CD4-positive, alpha-beta memory T cell (primary cell): ENCODE measurements at regions not wholly inside any gene's neighbourhood (a gene's known extent, or its start where the extent isn't known, plus 50 kb on each side); places are given as distances from the start of the nearest gene placed in this dataset.
A peak's percentile ranks its signal among the peaks of the same experiment; 100 is the strongest.
"Not testable (repeated sequence)": the region's sequence is repeated elsewhere in the genome, so short reads cannot be mapped to it uniquely, and the experiment has no call there.

ENCODE experiments used
- CTCF ChIA-PET: fragments of 350-600 bp; sonication (Branson Sonifier 250); formaldehyde crosslinking; loops from one replicate; lab custom pipeline; 2021; ENCODE audit warnings: inconsistent platforms; ENCODE audit not compliant: partially characterized antibody; lab: Charles Lee
- POLR2A ChIA-PET: fragments of 350-600 bp; sonication (Branson Sonifier 250); formaldehyde crosslinking; loops from one replicate; lab custom pipeline; 2021; ENCODE audit not compliant: partially characterized antibody; lab: Charles Lee
- DNase-seq, 5 donors: peaks; one replicate each; pipeline versions ENCODE4 v3.0.0 to v3.0.0-alpha.2; 2020 to 2022; ENCODE audit warnings: mixed read lengths in 1 of 5
- H3K27ac ChIP-seq: one replicate; pipeline ENCODE4 v1.7.0; 2013; ENCODE audit warnings: low read depth, low read length
- H3K27me3 ChIP-seq: 2 replicates; pipeline ENCODE4 v1.7.0; 2013; ENCODE audit warnings: mild to moderate bottlenecking, low read length, moderate library complexity; ENCODE audit not compliant: insufficient read depth
- H3K36me3 ChIP-seq: 2 replicates; pipeline ENCODE4 v1.7.0; 2013; ENCODE audit warnings: mild to moderate bottlenecking, low read length, moderate library complexity; ENCODE audit not compliant: insufficient read depth
- H3K4me1 ChIP-seq: 2 replicates; pipeline ENCODE4 v1.7.0; 2013; ENCODE audit warnings: mild to moderate bottlenecking, low read length, moderate library complexity; ENCODE audit not compliant: insufficient read depth
- H3K4me3 ChIP-seq, 2 donors: one replicate each; pipeline ENCODE4 v1.7.0; 2013; ENCODE audit warnings: low read length in 2 of 2, mild to moderate bottlenecking in 1 of 2
- H3K9me3 ChIP-seq, 2 donors: one replicate each; pipeline ENCODE4 v1.7.0; 2013; ENCODE audit warnings: low read length in 2 of 2, control low read depth in 1 of 2; ENCODE audit not compliant: control insufficient read depth in 1 of 2
- H3K27ac Mint-ChIP-seq, 7 donors: one replicate each; pipeline ENCODE4 v1.8.0; 2020 to 2021; ENCODE audit warnings: mixed read lengths in 7 of 7, mild to moderate bottlenecking in 6 of 7, inconsistent platforms in 3 of 7, moderate library complexity in 3 of 7
- H3K27me3 Mint-ChIP-seq, 2 donors: one replicate each; pipeline ENCODE4 v1.8.0; 2020 to 2021; ENCODE audit warnings: mixed read lengths in 2 of 2
- H3K36me3 Mint-ChIP-seq, 2 donors: one replicate each; pipeline ENCODE4 v1.8.0; 2020 to 2021; ENCODE audit warnings: mixed read lengths in 2 of 2, inconsistent platforms in 1 of 2, mild to moderate bottlenecking in 1 of 2
- H3K4me1 Mint-ChIP-seq, 4 donors: one replicate each; pipeline ENCODE4 v1.8.0; 2020 to 2021; ENCODE audit warnings: mixed read lengths in 4 of 4, mild to moderate bottlenecking in 1 of 4
- H3K4me3 Mint-ChIP-seq, 8 donors: one replicate each; pipeline ENCODE4 v1.8.0; 2020 to 2021; ENCODE audit warnings: mixed read lengths in 8 of 8, mild to moderate bottlenecking in 7 of 8, moderate library complexity in 6 of 8, inconsistent platforms in 3 of 8
- H3K9me3 Mint-ChIP-seq, 8 donors: one replicate each; pipeline ENCODE4 v1.8.0; 2020 to 2021; ENCODE audit warnings: mixed read lengths in 8 of 8, mild to moderate bottlenecking in 5 of 8, inconsistent platforms in 3 of 8, moderate library complexity in 1 of 8
- intact Hi-C: fragments of 100-400 bp; cut with micrococcal nuclease; formaldehyde crosslinking; loops from one replicate; pipeline ENCODE4 v1.15.1; 2023

DNA sequence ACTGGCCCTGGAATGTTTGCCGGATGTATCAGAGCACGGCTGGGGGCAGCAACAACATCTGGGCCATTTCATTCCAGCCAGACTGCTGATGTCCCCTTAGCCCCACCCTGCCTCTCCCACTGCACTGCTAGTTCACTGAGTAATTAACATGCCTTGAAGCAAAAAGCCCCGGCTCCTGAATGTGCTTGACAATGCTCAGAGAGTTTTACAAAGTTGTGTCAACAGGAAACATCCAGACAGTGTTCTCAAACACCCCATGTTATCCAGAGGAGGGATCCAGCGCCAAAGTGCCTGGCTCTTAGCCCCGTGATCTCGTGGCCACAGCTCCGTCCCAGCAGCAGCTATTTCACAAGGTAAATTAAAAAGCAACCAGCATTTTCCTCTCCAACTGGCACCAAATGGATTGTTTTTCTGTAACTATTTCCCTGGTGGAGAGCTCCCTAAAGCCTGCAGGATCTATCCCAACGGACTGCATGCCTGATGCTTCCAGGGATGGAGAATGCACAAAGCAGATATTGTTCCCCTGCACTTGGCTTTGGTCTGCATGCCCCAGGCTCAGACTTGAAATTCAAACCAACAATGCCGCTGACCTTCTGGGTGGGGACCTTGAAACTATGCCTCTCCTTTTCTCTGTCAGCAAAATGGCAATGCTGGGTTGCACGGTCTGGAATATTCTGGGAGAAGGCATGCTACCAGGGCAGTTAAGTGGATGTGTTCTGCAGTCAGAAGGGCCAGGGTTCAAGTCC, 115.6 kb upstream of the CDH5 start:
- no peaks in the 10 kb centered on the region for H3K9me3 Mint-ChIP-seq
- H3K27me3 Mint-ChIP-seq: peaks cover 11 to 14% of the 10 kb centered on the region in 2 donors
- H3K27ac Mint-ChIP-seq: no peak overlapping the region
- H3K4me1 Mint-ChIP-seq: no peaks in the 10 kb centered on the region
- Histone ChIP-seq H3K36me3 (no peaks in the 10 kb centered on the region), H3K9me3 (no peaks in the 10 kb centered on the region), H3K27me3 (no peaks in the 10 kb centered on the region), H3K4me1 (no peaks in the 10 kb centered on the region), H3K4me3 (no peak overlapping the region), H3K27ac (no peak overlapping the region)
- no peak overlapping the region for H3K4me3 Mint-ChIP-seq
- ChIA-PET POLR2A (no interaction called here), CTCF (no interaction called here)
- no peak for DNase-seq
- no peaks in the 10 kb centered on the region for H3K36me3 Mint-ChIP-seq
- intact Hi-C loops: no loop called here

DNA sequence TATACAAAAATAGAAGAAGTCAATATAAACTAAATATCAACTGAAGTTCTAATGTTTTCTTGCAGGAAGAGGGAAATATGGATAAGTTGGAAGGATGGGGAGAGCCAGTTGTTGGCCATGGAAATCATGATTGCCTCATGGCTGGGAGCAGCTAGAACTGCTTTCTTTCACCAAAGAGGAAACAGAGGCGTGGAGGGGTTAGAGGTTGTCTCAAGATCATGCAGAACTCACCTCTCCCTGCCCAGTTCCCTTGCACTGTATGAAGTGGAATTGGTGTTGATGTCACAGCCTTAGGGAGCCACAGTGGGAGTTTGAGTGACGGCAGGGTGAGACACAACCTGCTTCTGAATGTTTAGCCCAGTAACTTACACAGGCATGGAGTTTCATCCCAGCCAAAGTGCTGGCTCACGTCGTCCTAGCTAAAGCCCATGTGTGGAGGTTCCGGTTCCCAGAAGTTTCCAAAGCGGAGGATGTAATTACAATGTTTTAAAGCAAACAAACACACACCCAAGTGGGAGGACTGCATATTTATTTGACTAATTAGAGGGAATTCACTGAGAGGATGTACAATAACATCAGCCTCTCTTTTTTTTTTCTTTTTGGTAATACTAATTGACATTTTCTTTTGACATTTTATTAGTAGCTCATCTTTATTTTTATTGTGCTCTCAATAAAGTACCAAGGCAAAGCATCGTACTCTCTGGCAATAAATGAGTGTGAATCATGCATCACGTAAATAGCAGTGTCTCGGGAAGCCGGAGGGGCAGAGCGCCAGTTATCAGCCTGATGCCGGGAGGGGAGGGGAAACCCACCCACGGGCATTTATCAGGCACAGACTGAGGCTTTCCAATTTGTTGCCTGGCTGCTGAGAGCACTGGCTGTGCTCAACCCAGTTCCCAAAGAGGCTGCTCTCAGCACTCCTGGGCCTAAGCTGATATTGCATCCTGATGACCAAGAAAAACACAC, 118.7 kb upstream of the CDH5 start:
- no peaks in the 10 kb centered on the region for H3K4me1 Mint-ChIP-seq
- CTCF ChIA-PET: interaction anchor here (0.7 kb wide), 1 partner anchor 21 kb away, joined by 3 read pairs; no protein-coding TSS in a partner anchor
- H3K36me3 Mint-ChIP-seq: no peaks in the 10 kb centered on the region
- no peak for DNase-seq
- no peaks in the 10 kb centered on the region for H3K4me1 ChIP-seq
- H3K27ac ChIP-seq: no peak overlapping the region
- peak overlapping the region in 1 of 7 donors; percentile 20 for H3K27ac Mint-ChIP-seq
- no peaks in the 10 kb centered on the region for H3K9me3 Mint-ChIP-seq
- no peaks in the 10 kb centered on the region for H3K27me3 ChIP-seq
- peaks cover 4 to 14% of the 10 kb centered on the region in 2 donors for H3K27me3 Mint-ChIP-seq
- intact Hi-C loops: no loop called here
- H3K36me3 ChIP-seq: no peaks in the 10 kb centered on the region
- H3K9me3 ChIP-seq: no peaks in the 10 kb centered on the region
- no peak overlapping the region for H3K4me3 ChIP-seq
- POLR2A ChIA-PET: no interaction called here
- H3K4me3 Mint-ChIP-seq: no peak overlapping the region

DNA sequence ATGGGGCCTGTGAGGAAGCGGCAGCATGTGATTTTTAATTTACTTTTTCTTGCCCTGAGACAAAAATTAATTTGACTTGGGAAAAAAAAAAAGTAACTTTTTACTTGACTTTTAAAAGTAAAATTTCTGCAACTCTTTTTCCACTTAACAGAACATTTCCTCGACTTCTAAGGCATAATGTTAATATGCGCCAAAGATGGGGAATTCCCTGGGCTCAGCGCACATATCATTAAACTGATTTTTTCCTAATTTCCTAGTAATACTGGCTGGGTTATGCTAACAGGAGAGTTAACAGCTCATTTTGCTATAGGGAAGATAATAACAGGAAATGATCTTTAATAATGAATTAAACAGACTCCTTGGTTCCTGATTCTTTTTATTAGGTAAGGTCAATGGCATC, 120.6 kb upstream of the CDH5 start:
- Mint-ChIP-seq H3K27ac (no peak overlapping the region), H3K27me3 (peaks cover 4 to 17% of the 10 kb centered on the region in 2 donors), H3K9me3 (peaks cover 0 to 1% (median 0%) of the 10 kb centered on the region in 8 donors), H3K4me3 (no peak overlapping the region), H3K36me3 (no peaks in the 10 kb centered on the region), H3K4me1 (no peaks in the 10 kb centered on the region)
- no peaks in the 10 kb centered on the region for H3K27me3 ChIP-seq
- no peak for DNase-seq
- H3K27ac ChIP-seq: no peak overlapping the region
- ChIA-PET POLR2A (no interaction called here), CTCF (no interaction called here)
- no peak overlapping the region for H3K4me3 ChIP-seq
- H3K4me1 ChIP-seq: no peaks in the 10 kb centered on the region
- H3K9me3 ChIP-seq: no peaks in the 10 kb centered on the region
- no peaks in the 10 kb centered on the region for H3K36me3 ChIP-seq
- intact Hi-C loops: no loop called here

DNA sequence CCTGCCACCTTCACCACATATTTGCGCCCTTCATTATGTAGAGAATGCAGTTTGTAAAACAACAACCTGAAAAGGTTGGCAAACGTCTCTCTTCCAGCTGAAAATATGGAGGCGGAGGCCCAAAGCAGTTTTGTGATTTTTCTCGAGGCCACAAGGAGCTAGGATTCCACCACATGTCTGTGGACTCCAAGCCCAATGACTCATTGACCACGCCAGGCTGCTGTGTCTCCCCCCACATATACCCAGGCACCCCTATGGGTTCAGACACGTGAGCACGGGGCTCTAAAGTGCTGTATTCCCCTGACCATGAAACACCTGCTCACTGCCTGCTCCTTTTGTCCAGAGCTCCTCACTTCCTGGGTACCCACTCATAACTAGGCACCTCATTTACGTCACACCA, 121.4 kb upstream of the CDH5 start:
- H3K4me3 ChIP-seq: no peak overlapping the region
- no peaks in the 10 kb centered on the region for H3K36me3 ChIP-seq
- H3K27ac ChIP-seq: no peak overlapping the region
- H3K27me3 ChIP-seq: no peaks in the 10 kb centered on the region
- Mint-ChIP-seq H3K27me3 (peaks cover 7 to 20% of the 10 kb centered on the region in 2 donors), H3K27ac (no peak overlapping the region), H3K4me3 (no peak overlapping the region), H3K4me1 (no peaks in the 10 kb centered on the region), H3K9me3 (peaks cover 0 to 6% (median under 1%) of the 10 kb centered on the region in 8 donors), H3K36me3 (no peaks in the 10 kb centered on the region)
- CTCF ChIA-PET: no interaction called here
- DNase-seq: no peak
- no peaks in the 10 kb centered on the region for H3K4me1 ChIP-seq
- no peaks in the 10 kb centered on the region for H3K9me3 ChIP-seq
- POLR2A ChIA-PET: no interaction called here
- intact Hi-C loops: no loop called here

DNA sequence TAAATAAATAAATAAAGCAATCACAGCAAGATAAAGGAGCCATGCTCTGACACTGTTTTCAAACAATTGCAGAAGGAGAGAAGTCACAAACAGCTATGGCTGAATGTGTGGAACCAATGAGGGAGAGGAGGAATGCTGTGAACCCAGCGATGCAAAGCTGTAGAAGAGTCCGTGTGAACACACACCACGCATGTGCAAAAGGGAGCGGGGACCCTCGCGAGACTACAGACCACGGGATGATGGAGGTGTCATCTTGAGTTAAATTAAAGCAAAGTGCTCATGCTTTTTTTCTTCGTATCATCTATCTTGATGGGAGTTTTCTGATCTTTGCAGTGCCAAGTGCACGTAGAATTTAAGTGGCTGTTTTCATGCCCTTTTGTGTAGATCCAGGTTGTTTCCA, 123.8 kb upstream of the CDH5 start:
- H3K4me3 ChIP-seq: no peak overlapping the region
- Mint-ChIP-seq H3K4me1 (no peaks in the 10 kb centered on the region), H3K36me3 (no peaks in the 10 kb centered on the region), H3K27me3 (peaks cover 11 to 18% of the 10 kb centered on the region in 2 donors), H3K27ac (no peak overlapping the region), H3K4me3 (no peak overlapping the region), H3K9me3 (peaks cover 2 to 24% (median 8%) of the 10 kb centered on the region in 8 donors)
- no peaks in the 10 kb centered on the region for H3K36me3 ChIP-seq
- H3K27ac ChIP-seq: no peak overlapping the region
- no peaks in the 10 kb centered on the region for H3K9me3 ChIP-seq
- no peak for DNase-seq
- intact Hi-C loops: no loop called here
- POLR2A ChIA-PET: no interaction called here
- H3K4me1 ChIP-seq: no peaks in the 10 kb centered on the region
- CTCF ChIA-PET: no interaction called here
- H3K27me3 ChIP-seq: no peaks in the 10 kb centered on the region

DNA sequence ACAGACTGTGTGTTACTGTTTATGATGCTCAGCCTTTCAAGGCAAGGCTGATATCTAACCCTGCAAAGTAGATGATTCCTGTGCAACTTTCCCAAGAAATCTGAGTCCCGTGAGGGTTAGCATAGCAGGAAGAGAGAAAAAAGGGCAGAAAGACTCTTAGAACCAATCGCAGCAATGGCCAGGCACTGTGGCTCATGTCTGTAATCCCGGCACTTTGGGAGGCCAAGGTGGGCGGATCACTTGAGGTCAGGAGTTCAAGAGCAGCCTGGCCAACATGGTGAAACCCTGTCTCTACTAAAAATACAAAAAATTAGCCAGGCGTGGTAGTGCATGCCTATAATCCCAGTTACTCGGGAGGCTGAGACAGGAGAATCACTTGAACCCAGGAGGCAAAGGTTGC, 124.3 kb upstream of the CDH5 start:
- H3K4me1 ChIP-seq, H3K27ac Mint-ChIP-seq, CTCF ChIA-PET, intact Hi-C loops, POLR2A ChIA-PET, H3K36me3 ChIP-seq, DNase-seq, H3K4me1 Mint-ChIP-seq, H3K27ac ChIP-seq, H3K4me3 ChIP-seq, H3K4me3 Mint-ChIP-seq, H3K9me3 ChIP-seq, H3K36me3 Mint-ChIP-seq, H3K27me3 ChIP-seq: not testable (repeated sequence)
- Mint-ChIP-seq H3K9me3 (peaks cover 2 to 24% (median 8%) of the 10 kb centered on the region in 8 donors), H3K27me3 (peaks cover 11 to 18% of the 10 kb centered on the region in 2 donors)

DNA sequence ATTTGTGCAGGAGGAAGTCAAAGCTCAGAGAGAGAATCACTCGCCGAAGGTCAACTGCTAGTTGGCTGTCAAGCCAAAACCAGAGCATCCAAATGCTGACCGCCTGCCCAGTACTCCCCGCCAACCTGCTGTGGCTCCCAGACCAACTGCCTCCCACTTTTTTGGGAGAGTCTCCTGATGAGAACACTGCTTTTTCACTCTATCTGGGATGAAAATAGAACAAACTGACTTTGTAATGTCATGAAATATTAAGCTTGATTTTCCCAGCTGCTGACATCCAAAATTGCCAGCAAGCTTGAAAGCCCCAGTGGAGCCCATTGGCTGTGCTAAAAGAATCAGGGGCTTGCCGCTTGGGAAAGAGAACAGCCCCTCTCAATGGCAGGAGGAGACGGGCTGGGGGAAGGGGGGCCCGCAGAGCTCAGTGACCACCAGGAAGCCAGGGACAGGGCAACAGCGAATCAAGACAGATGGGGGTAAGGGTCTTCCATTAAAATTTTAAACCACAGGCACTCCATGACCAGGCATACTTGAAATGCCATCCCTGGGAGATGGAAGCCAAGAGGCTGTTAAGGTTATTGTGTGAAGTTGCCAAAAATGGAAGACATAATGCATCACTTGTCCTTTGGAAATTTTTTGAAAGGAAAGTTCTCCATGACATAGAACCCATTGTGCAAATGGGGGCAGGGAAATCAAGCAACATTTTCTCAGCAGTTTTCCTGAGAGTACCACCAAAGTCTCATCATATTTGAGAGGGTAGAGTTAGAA, 125.7 kb upstream of the CDH5 start:
- Histone ChIP-seq H3K27ac (no peak overlapping the region), H3K27me3 (no peaks in the 10 kb centered on the region), H3K4me1 (no peaks in the 10 kb centered on the region), H3K36me3 (no peaks in the 10 kb centered on the region), H3K9me3 (no peaks in the 10 kb centered on the region), H3K4me3 (no peak overlapping the region)
- DNase-seq: no peak
- Mint-ChIP-seq H3K4me1 (no peaks in the 10 kb centered on the region), H3K27me3 (peaks cover 11 to 19% of the 10 kb centered on the region in 2 donors), H3K4me3 (no peak overlapping the region), H3K27ac (no peak overlapping the region), H3K36me3 (no peaks in the 10 kb centered on the region), H3K9me3 (peaks cover 2 to 24% (median 8%) of the 10 kb centered on the region in 8 donors)
- intact Hi-C loops: no loop called here
- ChIA-PET CTCF (no interaction called here), POLR2A (no interaction called here)
